ENCODE measurements at regions not wholly inside any gene's neighbourhood (a gene's known extent, or its start where the extent isn't known, plus 50 kb on each side); places are given as distances from the start of the nearest gene placed in this dataset.

DNA sequence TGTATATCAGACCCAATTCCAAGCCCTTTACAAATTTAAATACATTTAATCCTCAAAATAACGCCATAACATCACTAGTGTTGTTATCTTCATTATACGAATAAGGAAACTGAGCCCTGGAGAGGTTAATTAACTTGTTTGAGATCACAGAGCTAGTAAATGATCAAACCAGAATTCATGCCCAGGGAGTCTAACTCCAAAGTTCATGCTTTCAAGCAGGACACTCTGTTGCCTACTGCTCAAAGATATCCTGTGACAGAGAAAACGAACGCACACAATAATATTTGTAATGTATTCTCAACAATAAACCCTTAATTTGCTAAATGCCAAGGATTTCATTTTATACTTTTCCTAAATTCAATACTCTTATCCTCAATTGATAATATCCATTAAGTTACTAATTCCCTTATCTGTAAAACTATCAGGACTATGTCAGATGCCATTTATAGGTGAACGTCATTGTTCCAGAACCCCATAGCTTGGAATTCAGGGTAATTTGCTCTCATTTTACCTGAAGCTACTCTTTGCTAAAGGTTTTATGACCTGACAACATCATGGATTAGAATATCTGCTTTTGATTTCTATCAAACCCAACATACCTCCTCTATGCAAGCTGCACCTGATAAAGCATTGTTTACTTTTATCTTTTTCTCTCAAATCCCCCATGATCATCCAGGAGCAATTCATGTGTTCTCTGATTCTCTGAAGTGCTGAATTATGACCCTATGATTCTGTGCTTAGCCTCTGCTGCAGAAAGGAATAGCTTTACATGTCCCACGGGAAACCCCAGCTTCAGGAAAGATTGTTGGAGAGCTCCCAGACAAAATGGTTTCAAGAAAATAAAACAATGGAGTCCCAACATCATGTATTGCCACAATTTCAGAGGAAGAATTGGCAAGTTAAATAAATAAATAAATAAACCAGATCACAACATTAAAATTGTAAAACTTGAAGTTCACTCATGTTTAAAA lies 150.2 kb upstream of the CDK1 start:
- Histone ChIP-seq H3K9me3 (no peaks in the 10 kb centered on the region), H3K4me1 (no peaks in the 10 kb centered on the region), H3K4me3 (no peak overlapping the region), H3K27me3 (no peaks in the 10 kb centered on the region), H3K27ac (no peak overlapping the region), H3K36me3 (no peaks in the 10 kb centered on the region)
- TF ChIP-seq POLR2A (IDR thresholded peaks at IDR 0.05) = no peak
- DNase-seq = no peak
- WGBS, 2 donors = 82 to 88% methylated on average over 6 of the region's 6 CpGs
- intact Hi-C loops (cut with DNase I) = no loop called here

DNA sequence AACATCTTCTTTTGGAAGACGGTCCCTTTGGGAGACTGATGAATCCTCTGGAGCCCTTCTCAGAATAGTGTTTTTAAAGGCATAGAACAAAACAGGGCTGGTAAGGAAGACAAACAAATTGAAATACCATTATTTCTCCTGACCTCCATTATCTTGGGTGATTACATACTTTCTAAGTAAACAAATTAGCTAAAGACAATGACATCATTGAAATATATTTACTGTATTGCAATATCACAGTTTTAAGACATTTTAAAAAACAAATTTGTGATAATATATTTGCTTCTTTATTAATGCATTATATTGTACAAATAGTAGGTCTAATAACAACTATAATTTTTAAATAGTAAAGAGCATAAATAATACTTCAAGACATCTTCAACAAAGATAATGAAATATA lies 152.2 kb upstream of the CDK1 start:
- Histone ChIP-seq H3K4me3 (no peak overlapping the region), H3K27ac (no peak overlapping the region), H3K27me3 (no peaks in the 10 kb centered on the region), H3K4me1 (no peaks in the 10 kb centered on the region), H3K36me3 (no peaks in the 10 kb centered on the region), H3K9me3 (no peaks in the 10 kb centered on the region)
- intact Hi-C loops (cut with DNase I) = no loop called here
- no peak for DNase-seq
- no peak for TF ChIP-seq POLR2A (IDR thresholded peaks at IDR 0.05)
- TF ChIP-seq, protein P1, sequence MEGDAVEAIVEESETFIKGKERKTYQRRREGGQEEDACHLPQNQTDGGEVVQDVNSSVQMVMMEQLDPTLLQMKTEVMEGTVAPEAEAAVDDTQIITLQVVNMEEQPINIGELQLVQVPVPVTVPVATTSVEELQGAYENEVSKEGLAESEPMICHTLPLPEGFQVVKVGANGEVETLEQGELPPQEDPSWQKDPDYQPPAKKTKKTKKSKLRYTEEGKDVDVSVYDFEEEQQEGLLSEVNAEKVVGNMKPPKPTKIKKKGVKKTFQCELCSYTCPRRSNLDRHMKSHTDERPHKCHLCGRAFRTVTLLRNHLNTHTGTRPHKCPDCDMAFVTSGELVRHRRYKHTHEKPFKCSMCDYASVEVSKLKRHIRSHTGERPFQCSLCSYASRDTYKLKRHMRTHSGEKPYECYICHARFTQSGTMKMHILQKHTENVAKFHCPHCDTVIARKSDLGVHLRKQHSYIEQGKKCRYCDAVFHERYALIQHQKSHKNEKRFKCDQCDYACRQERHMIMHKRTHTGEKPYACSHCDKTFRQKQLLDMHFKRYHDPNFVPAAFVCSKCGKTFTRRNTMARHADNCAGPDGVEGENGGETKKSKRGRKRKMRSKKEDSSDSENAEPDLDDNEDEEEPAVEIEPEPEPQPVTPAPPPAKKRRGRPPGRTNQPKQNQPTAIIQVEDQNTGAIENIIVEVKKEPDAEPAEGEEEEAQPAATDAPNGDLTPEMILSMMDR (IDR thresholded peaks at IDR 0.05) = no peak
- WGBS, 2 donors = 69 to 73% methylated on average over 1 of the region's 1 CpG

- Histone ChIP-seq H3K27me3 (no peaks in the 10 kb centered on the region), H3K9me3 (no peaks in the 10 kb centered on the region), H3K4me1 (no peaks in the 10 kb centered on the region), H3K4me3 (no peak overlapping the region), H3K36me3 (no peaks in the 10 kb centered on the region), H3K27ac (no peak overlapping the region)
- intact Hi-C loops (cut with DNase I) = no loop called here
- TF ChIP-seq POLR2A (IDR thresholded peaks at IDR 0.05) = no peak
- TF ChIP-seq, protein P1 (IDR thresholded peaks at IDR 0.05) = no peak
- DNase-seq = no peak
- 64 to 89% methylated on average over 1 of the region's 1 CpG for WGBS, 2 donors
These were observed 154.7 kb upstream of the CDK1 start for GRCh38 chr10:60623627-60624026.

- Histone ChIP-seq H3K27ac (no peak overlapping the region), H3K36me3 (no peaks in the 10 kb centered on the region), H3K9me3 (no peaks in the 10 kb centered on the region), H3K27me3 (no peaks in the 10 kb centered on the region), H3K4me3 (no peak overlapping the region), H3K4me1 (no peaks in the 10 kb centered on the region)
- 88 to 93% methylated on average over 3 of the region's 3 CpGs for WGBS, 2 donors
- TF ChIP-seq, protein P1 (IDR thresholded peaks at IDR 0.05) = no peak
- intact Hi-C loops (cut with DNase I) = no loop called here
- DNase-seq = no peak
These were observed 157.3 kb upstream of the CDK1 start for GRCh38 chr10:60621018-60621417.

GRCh38 chr10:60618861-60619260 lies 159.4 kb upstream of the CDK1 start:
- Histone ChIP-seq H3K27me3 (no peaks in the 10 kb centered on the region), H3K36me3 (no peaks in the 10 kb centered on the region), H3K4me1 (no peaks in the 10 kb centered on the region), H3K9me3 (no peaks in the 10 kb centered on the region), H3K4me3 (no peak overlapping the region), H3K27ac (no peak overlapping the region)
- 89 to 91% methylated on average over 1 of the region's 1 CpG for WGBS, 2 donors
- TF ChIP-seq POLR2A (IDR thresholded peaks at IDR 0.05) = no peak
- TF ChIP-seq, protein P1 (IDR thresholded peaks at IDR 0.05) = no peak
- DNase-seq = no peak
- intact Hi-C loops (cut with DNase I) = no loop called here

Measured in esophagus squamous epithelium (tissue), 5 donors.